Fibroblast of gingiva (primary cell): ENCODE measurements at regions not wholly inside any gene's neighbourhood (a gene's known extent, or its start where the extent isn't known, plus 50 kb on each side); places are given as distances from the start of the nearest gene placed in this dataset.
A peak's percentile ranks its signal among the peaks of the same experiment; 100 is the strongest.

ENCODE experiments used
- DNase-seq: peaks from one replicate; pipeline ENCODE4 v3.0.0-alpha.2; 2011; ENCODE audit warnings: low read depth

GRCh38 chr18:56021809-56022195, 433.8 kb upstream of the TCF4 start:
- no peak for DNase-seq

GRCh38 chr18:56021136-56021808, 433.3 kb upstream of the TCF4 start:
- no peak for DNase-seq

- no peak for DNase-seq
Measured at GRCh38 chr18:56019908-56020307, 431.9 kb upstream of the TCF4 start.

GRCh38 chr18:56019156-56019555, 431.2 kb upstream of the TCF4 start:
- DNase-seq: no peak

- DNase-seq: no peak
Measured at GRCh38 chr18:56009411-56009810, 421.4 kb upstream of the TCF4 start.

GRCh38 chr18:56003720-56004088, 415.7 kb upstream of the TCF4 start:
- DNase-seq: no peak

GRCh38 chr18:56003009-56003719, 415.2 kb upstream of the TCF4 start:
- DNase-seq: no peak

- DNase-seq: no peak
Measured at GRCh38 chr18:56001576-56001975, 413.6 kb upstream of the TCF4 start.

- DNase-seq: peak; percentile 54
Measured at GRCh38 chr18:56000041-56000440, 412.0 kb upstream of the TCF4 start.

- peak; percentile 52 for DNase-seq
Measured at GRCh38 chr18:55999641-56000040, 411.6 kb upstream of the TCF4 start.

- no peak for DNase-seq
Measured at GRCh38 chr18:55998801-55999385, 410.9 kb upstream of the TCF4 start.

GRCh38 chr18:55998071-55998522, 410.1 kb upstream of the TCF4 start:
- peak; percentile 48 for DNase-seq

- no peak for DNase-seq
Measured at GRCh38 chr18:55997151-55997561, 409.2 kb upstream of the TCF4 start.

GRCh38 chr18:55996717-55997116, 408.7 kb upstream of the TCF4 start:
- DNase-seq: no peak

- no peak for DNase-seq
Measured at GRCh38 chr18:55990186-55990585, 402.2 kb upstream of the TCF4 start.

GRCh38 chr18:55988537-55988936, 400.5 kb upstream of the TCF4 start:
- DNase-seq: peak; percentile 25

- DNase-seq: peak; percentile 2
Measured at GRCh38 chr18:55983433-55983832, 395.4 kb upstream of the TCF4 start.

GRCh38 chr18:55982992-55983391, 395.0 kb upstream of the TCF4 start:
- no peak for DNase-seq

GRCh38 chr18:55981712-55982475, 393.9 kb upstream of the TCF4 start:
- DNase-seq: no peak

GRCh38 chr18:55974521-55974920, 386.5 kb upstream of the TCF4 start:
- DNase-seq: no peak

GRCh38 chr18:55968550-55968949, 380.6 kb upstream of the TCF4 start:
- no peak for DNase-seq

- no peak for DNase-seq
Measured at GRCh38 chr18:55967019-55967418, 379.0 kb upstream of the TCF4 start.

GRCh38 chr18:55964171-55964570, 376.2 kb upstream of the TCF4 start:
- DNase-seq: no peak
